BJ (cell line): ENCODE measurements at regions not wholly inside any gene's neighbourhood (a gene's known extent, or its start where the extent isn't known, plus 50 kb on each side); places are given as distances from the start of the nearest gene placed in this dataset.

Source experiments
- CTCF ChIA-PET: fragments of 350-600 bp; formaldehyde crosslinking; extraction: SDS; loops from one replicate; lab custom pipeline; 2021; ENCODE audit warnings: antibody characterized with exemption, inconsistent platforms; lab: Yijun Ruan, JAX
- POLR2A ChIA-PET: fragments of 300-600 bp; sonication (Branson Sonifier 250); formaldehyde crosslinking; extraction: SDS; loops from one replicate; lab custom pipeline; 2021; ENCODE audit warnings: antibody characterized with exemption; lab: Charles Lee
- DNase-seq: peaks from one replicate; pipeline ENCODE4 v3.0.0-alpha.2; 2011; ENCODE audit warnings: low read depth
- H3K27me3 ChIP-seq: 2 replicates; pipeline ENCODE4 v1.6.0; 2011; ENCODE audit warnings: low read length; ENCODE audit not compliant: control insufficient read depth, insufficient read depth
- H3K36me3 ChIP-seq: 2 replicates; pipeline ENCODE4 v1.5.1; 2011; ENCODE audit warnings: low read length; ENCODE audit not compliant: control insufficient read depth, insufficient read depth
- H3K4me3 ChIP-seq: 2 replicates; pipeline ENCODE4 v1.5.1; 2011; ENCODE audit warnings: low read depth, mild to moderate bottlenecking, control low read depth, low read length
- TF ChIP-seq, protein P1 (sequence below): IDR thresholded peaks from 2 replicates; pipeline ENCODE4 v1.5.1; 2011; ENCODE audit warnings: low read depth, mild to moderate bottlenecking, control low read depth, inconsistent platforms, low read length, moderate library complexity; ENCODE audit not compliant: insufficient read depth

DNA sequence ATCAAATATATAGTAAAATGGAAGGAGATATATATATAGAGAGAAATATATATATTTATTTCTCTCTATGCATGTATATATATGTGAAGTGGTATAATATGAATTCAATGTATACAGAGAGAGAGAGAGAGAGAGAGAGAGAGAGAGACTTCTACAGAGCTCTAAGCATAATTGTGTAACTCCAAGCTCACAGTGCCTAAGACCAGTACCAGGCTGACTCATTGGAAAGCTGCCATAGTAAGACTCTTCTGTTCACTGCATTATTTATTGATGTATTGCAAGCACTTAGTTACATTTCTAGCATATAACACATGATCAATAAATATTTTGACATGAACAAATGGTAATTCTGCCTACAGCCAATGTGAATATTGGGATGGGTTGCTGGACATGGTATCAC is 1734.7 kb downstream of the SLITRK1 start:
- TF ChIP-seq, protein P1, sequence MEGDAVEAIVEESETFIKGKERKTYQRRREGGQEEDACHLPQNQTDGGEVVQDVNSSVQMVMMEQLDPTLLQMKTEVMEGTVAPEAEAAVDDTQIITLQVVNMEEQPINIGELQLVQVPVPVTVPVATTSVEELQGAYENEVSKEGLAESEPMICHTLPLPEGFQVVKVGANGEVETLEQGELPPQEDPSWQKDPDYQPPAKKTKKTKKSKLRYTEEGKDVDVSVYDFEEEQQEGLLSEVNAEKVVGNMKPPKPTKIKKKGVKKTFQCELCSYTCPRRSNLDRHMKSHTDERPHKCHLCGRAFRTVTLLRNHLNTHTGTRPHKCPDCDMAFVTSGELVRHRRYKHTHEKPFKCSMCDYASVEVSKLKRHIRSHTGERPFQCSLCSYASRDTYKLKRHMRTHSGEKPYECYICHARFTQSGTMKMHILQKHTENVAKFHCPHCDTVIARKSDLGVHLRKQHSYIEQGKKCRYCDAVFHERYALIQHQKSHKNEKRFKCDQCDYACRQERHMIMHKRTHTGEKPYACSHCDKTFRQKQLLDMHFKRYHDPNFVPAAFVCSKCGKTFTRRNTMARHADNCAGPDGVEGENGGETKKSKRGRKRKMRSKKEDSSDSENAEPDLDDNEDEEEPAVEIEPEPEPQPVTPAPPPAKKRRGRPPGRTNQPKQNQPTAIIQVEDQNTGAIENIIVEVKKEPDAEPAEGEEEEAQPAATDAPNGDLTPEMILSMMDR, result no peak
- ChIA-PET POLR2A (no interaction called here), CTCF (interaction anchor here (0.7 kb wide), 1 partner anchor 1712 kb away, joined by 3 read pairs; no protein-coding TSS in a partner anchor)

DNA sequence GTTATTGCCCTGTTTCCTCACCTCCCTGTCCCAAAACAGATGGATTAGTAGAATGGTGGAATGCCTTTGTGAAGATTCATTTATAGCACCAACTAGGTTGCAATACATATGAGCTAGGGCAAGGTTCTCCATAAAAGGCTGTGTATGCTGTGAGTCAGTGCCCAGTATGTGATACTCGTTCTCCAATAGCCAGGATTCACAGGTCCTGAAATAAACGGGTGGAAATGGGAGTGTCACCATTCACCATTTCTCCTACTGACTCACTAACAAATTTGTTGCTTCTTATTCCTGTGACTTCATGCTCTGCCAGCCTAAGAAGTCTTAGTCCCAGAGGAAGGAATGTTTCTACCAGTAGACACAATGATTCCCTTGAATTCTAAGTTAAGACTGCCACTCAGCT is 1745.4 kb downstream of the SLITRK1 start:
- DNase-seq, result no peak
- Histone ChIP-seq H3K4me3 (no peak overlapping the region), H3K27me3 (no peaks in the 10 kb centered on the region), H3K36me3 (no peaks in the 10 kb centered on the region)
- POLR2A ChIA-PET, result no interaction called here
- TF ChIP-seq, protein P1, result no peak
- CTCF ChIA-PET, result no interaction called here

More for the DNA sequence above, 1734.7 kb downstream of the SLITRK1 start:
- DNase-seq, result no peak
- Histone ChIP-seq H3K36me3 (no peaks in the 10 kb centered on the region), H3K4me3 (no peak overlapping the region), H3K27me3 (no peaks in the 10 kb centered on the region)

DNA sequence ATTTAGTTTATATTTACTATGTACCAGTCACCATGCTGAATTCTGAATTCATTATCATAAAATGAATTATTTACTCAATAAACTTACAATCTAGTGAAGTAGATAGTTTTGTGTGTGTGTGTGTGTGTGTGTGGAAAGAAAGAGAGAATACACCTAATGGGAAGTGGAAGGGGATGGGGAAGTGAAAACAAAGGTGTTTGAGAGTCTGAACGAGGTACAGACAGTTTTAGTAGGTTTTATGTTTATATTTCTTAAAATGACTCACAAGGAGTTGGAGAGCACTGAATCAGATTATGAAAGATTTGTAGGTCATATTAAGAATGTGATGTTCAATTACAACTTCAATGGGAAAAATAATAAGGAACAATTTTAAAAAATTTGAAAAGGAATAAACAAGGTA is 1753.0 kb downstream of the SLITRK1 start:
- Histone ChIP-seq H3K27me3 (no peaks in the 10 kb centered on the region), H3K4me3 (no peak overlapping the region), H3K36me3 (no peaks in the 10 kb centered on the region)
- DNase-seq, result no peak
- TF ChIP-seq, protein P1, result no peak
- CTCF ChIA-PET, result no interaction called here
- POLR2A ChIA-PET, result no interaction called here

DNA sequence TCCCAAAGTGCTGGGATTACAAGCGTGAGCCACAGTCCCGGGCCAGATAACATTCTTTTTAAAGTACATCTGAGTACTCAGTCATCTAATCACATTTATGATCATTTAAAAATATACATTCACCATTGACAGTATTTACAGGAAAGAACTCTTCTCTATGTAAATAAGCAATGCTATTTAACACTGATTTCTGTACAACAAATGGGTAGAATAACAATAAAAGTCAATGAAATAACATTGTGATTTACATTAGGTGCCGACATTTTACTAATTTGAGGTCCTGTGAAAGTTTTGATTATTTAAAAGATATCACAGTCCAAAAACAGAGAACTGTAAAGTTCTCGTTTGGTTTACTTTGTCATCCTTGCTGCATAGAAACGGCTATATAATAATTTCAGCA is 1763.7 kb downstream of the SLITRK1 start:
- ChIA-PET CTCF (no interaction called here), POLR2A (no interaction called here)
- Histone ChIP-seq H3K36me3 (no peaks in the 10 kb centered on the region), H3K27me3 (no peaks in the 10 kb centered on the region), H3K4me3 (no peak overlapping the region)
- TF ChIP-seq, protein P1, result no peak
- DNase-seq, result no peak

DNA sequence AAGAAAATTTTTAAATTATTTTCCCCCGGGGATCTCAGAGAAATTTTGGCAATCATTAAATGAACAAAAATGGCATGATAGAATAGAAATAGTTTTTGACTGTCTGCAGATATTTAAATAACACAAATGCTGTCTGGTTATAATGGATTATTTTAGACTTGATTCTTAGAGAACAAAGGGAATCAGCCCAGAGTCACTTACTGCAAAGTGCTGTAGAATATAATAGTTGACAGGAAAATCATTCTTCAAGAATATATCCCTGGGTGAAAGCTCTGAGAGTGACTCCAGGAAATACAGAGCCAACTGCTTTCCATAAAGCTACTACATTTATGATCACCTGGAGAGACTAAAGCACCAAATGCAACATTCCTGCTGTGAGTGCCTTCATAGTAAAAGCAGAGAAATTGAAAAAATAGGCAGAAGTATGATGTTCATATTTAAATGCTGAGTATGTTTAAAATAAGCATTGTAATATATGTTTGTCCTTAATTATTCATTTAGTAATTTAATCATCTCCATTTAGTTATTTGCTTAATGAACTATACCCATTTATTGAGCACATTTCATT is 1765.8 kb downstream of the SLITRK1 start:
- no peak overlapping the region for H3K4me3 ChIP-seq
- no peaks in the 10 kb centered on the region for H3K36me3 ChIP-seq
- DNase-seq, result no peak
- TF ChIP-seq, protein P1, result no peak
- CTCF ChIA-PET, result no interaction called here
- POLR2A ChIA-PET, result no interaction called here
- no peaks in the 10 kb centered on the region for H3K27me3 ChIP-seq
